ENCODE measurements at regions not wholly inside any gene's neighbourhood (a gene's known extent, or its start where the extent isn't known, plus 50 kb on each side); places are given as distances from the start of the nearest gene placed in this dataset.

DNA sequence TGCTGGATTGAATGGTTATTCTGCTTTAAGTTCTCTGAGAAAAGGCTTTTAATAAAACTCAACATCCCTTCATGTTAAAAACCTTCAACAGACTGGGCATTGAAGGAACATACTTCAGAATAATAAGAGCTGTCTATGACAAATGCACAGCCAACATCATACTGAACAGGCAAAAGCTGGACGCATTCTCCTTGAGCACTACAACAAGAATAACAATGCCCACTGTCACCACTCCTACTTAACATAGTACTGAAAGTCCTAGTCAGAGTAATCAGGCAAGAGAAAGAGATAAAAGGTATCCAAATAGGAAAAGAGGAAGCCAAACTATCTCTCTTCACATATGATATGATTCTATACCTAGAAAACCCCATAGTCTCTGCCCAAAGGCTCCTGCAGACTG, 641.4 kb downstream of the IRS1 start:
- TF ChIP-seq CTCF (conservative IDR thresholded peaks at IDR 0.05): no peak
- no peak overlapping the region for H3K27ac ChIP-seq

GRCh38 chr2:226155093-226155875, 644.3 kb downstream of the IRS1 start:
- TF ChIP-seq CTCF (conservative IDR thresholded peaks at IDR 0.05): no peak
- no peak overlapping the region for H3K27ac ChIP-seq

DNA sequence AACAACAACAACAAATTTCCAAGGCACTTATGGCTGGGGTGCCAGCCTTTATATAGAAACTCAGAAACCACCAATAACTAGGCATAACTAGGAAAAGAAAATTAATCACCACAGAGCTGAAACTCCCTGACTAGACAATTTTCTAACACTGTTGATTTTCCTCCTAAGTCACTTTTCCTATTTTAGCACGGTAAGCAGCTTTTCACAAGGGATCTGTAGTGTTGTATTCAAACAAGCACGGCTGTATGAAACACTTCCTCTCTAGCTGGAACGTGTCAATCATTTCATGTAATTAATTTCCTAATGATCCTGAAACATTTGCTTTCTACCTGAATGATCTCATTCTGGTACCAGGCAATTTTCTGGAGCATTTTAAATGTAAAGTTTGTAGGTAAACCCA, 645.0 kb downstream of the IRS1 start:
- no peak overlapping the region for H3K27ac ChIP-seq
- TF ChIP-seq CTCF (conservative IDR thresholded peaks at IDR 0.05): no peak

DNA sequence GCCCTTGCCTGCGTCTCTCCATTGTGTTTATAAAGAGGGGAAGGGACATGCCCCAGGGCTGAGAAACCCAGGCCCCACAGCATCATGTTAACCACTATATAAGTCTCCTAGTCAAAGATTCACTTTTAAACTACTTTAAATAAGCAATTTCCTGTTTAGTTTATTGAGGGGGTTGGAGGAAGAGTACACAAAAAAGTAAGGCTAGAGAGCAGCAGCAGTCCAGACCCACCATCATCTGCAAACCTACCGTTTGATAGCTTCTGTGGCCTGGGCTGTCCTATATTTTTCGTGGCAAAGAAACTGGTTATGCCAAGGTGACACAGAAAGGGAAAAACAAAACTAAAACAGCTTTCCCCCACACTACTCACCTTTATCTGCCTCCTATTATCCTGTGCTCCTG, 646.1 kb downstream of the IRS1 start:
- H3K27ac ChIP-seq: no peak overlapping the region
- TF ChIP-seq CTCF (conservative IDR thresholded peaks at IDR 0.05): no peak

DNA sequence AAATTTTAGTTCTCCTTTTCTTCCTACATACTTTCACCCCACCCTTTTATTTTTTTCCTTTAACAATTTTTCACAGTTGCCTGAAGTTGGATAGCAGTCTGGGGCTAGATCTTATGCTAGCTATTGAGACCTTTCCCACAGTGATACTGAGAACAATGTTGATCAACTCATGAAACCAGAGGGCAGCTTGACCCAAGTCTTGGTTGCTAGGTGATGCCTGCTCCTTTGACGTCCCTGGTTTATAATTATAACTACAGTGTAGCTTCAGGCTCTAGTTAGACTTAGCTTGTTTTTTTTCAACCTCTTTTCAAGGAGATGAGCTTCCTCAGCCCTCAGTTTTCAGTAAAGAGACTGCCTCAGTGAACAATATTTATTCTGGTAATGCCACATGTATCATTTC, 648.5 kb downstream of the IRS1 start:
- no peak for TF ChIP-seq CTCF (conservative IDR thresholded peaks at IDR 0.05)

GRCh38 chr2:226143091-226143490, 656.5 kb downstream of the IRS1 start:
- no peak for TF ChIP-seq CTCF (conservative IDR thresholded peaks at IDR 0.05)
- H3K27ac ChIP-seq: no peak overlapping the region

More for the DNA sequence above, 648.5 kb downstream of the IRS1 start:
- no peak overlapping the region for H3K27ac ChIP-seq

GRCh38 chr2:226142463-226142862, 657.2 kb downstream of the IRS1 start:
- no peak for TF ChIP-seq CTCF (conservative IDR thresholded peaks at IDR 0.05)

More at GRCh38 chr2:226142463-226142862, 657.2 kb downstream of the IRS1 start:
- no peak overlapping the region for H3K27ac ChIP-seq

Measured in VCaP (cell line).